GM23248 (cell line): ENCODE measurements at regions not wholly inside any gene's neighbourhood (a gene's known extent, or its start where the extent isn't known, plus 50 kb on each side); places are given as distances from the start of the nearest gene placed in this dataset.

ENCODE experiments used
- DNase-seq: peaks from one replicate; pipeline ENCODE4 v3.0.0-alpha.2; 2015
- H2AFZ ChIP-seq: fragments of 200-600 bp; sonication (generic); 2 replicates; pipeline ENCODE4 v1.6.1; 2016; ENCODE audit warnings: antibody characterized with exemption
- H3F3A ChIP-seq: fragments of 200-600 bp; sonication (generic); 2 replicates; pipeline ENCODE4 v1.6.1; 2016; ENCODE audit warnings: mild to moderate bottlenecking, antibody characterized with exemption, mixed run types; ENCODE audit not compliant: insufficient read depth
- H3K27ac ChIP-seq: fragments of 200-600 bp; sonication (generic); 2 replicates; pipeline ENCODE4 v1.5.1; 2016; ENCODE audit warnings: mild to moderate bottlenecking
- H3K27me3 ChIP-seq: fragments of 200-600 bp; sonication (generic); replicated peaks from 2 replicates; pipeline ENCODE4 v1.6.1; 2016; ENCODE audit warnings: mild to moderate bottlenecking; ENCODE audit not compliant: insufficient read depth
- H3K36me3 ChIP-seq: fragments of 200-600 bp; sonication (generic); 2 replicates; pipeline ENCODE4 v1.6.1; 2016; ENCODE audit warnings: low read depth, mild to moderate bottlenecking
- H3K4me1 ChIP-seq: fragments of 200-600 bp; sonication (generic); 2 replicates; pipeline ENCODE4 v1.6.1; 2016; ENCODE audit warnings: mild to moderate bottlenecking; ENCODE audit not compliant: insufficient read depth
- H3K4me2 ChIP-seq: fragments of 200-600 bp; sonication (generic); one replicate; pipeline ENCODE4 v1.6.1; 2016; ENCODE audit warnings: mild to moderate bottlenecking; ENCODE audit not compliant: unreplicated experiment
- H3K4me3 ChIP-seq: fragments of 200-600 bp; sonication (generic); 2 replicates; pipeline ENCODE4 v1.5.1; 2016; ENCODE audit warnings: mild to moderate bottlenecking
- H3K79me2 ChIP-seq: fragments of 200-600 bp; sonication (generic); 2 replicates; pipeline ENCODE4 v1.6.1; 2016; ENCODE audit warnings: mild to moderate bottlenecking; ENCODE audit not compliant: insufficient read depth
- H3K9ac ChIP-seq: fragments of 200-600 bp; sonication (generic); 2 replicates; pipeline ENCODE4 v1.6.1; 2016; ENCODE audit warnings: mild to moderate bottlenecking
- H3K9me2 ChIP-seq: fragments of 200-600 bp; sonication (generic); 2 replicates; pipeline ENCODE4 v1.6.1; 2016; ENCODE audit warnings: mixed run types, mild to moderate bottlenecking, moderate library complexity; ENCODE audit not compliant: insufficient read depth
- H3K9me3 ChIP-seq: fragments of 200-600 bp; sonication (generic); one replicate; pipeline ENCODE4 v1.6.1; 2017; ENCODE audit warnings: low read depth
- H4K20me1 ChIP-seq: fragments of 200-600 bp; sonication (generic); 2 replicates; pipeline ENCODE4 v1.6.0; 2016; ENCODE audit not compliant: insufficient read depth
- EZH2 ChIP-seq: fragments of 200-600 bp; sonication (generic); IDR thresholded peaks from 2 replicates; pipeline ENCODE4 v1.6.1; 2018; ENCODE audit warnings: antibody characterized with exemption, mild to moderate bottlenecking; ENCODE audit not compliant: insufficient read depth, poor library complexity, severe bottlenecking
- EZH2phosphoT487 ChIP-seq: fragments of 200-600 bp; sonication (generic); IDR thresholded peaks from 2 replicates; pipeline ENCODE4 v1.6.1; 2018; ENCODE audit warnings: antibody characterized with exemption, moderate library complexity, mild to moderate bottlenecking, low read depth; ENCODE audit not compliant: insufficient read depth
- WGBS, 2 experiments: methylation state at CpG; one replicate each; pipeline ENCODE4 v1.1.6; 2015 to 2017; ENCODE audit warnings: low lambda C conversion rate in 2 of 2, low coverage in 1 of 2; ENCODE audit errors: missing lambda C conversion rate in 2 of 2; 5-methylcytosine and 5-hydroxymethylcytosine counted together
- in situ Hi-C: fragments of 300-500 bp; cut with MboI; formaldehyde crosslinking; loops from 2 replicates; pipeline ENCODE4 v1.15.0; 2020

DNA sequence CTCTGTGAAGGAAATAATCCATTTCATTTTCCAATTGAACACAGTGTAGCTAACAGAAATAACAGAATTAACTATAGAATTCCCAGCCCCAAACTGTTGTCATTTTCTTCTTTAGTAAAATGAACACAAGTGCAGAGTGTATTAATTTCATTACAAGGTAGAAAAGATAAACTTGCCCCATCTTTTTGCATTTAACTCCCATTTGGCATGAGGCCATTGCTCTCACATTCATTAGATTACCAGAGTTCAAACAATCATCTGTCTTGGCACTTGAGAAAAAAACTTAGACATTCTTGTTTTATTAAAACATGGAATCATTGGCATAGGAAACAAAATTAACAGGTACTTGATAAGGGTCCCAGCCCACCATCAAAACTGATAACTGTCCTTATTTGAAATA, 821.5 kb upstream of the C9orf72 start:
- Histone ChIP-seq H2AFZ (no peak overlapping the region), H4K20me1 (no peaks in the 10 kb centered on the region), H3K27ac (no peak overlapping the region), H3K9ac (no peak overlapping the region), H3K4me3 (no peak overlapping the region), H3K79me2 (no peaks in the 10 kb centered on the region), H3K4me1 (no peaks in the 10 kb centered on the region), H3K4me2 (no peak overlapping the region), H3K9me3 (no peaks in the 10 kb centered on the region), H3K36me3 (no peaks in the 10 kb centered on the region), H3K9me2 (no peaks in the 10 kb centered on the region), H3F3A (no peaks in the 10 kb centered on the region), H3K27me3 (no peaks in the 10 kb centered on the region)
- DNase-seq = no peak
- in situ Hi-C loops = loop anchor here (10.0 kb wide), 1 partner anchor 60 kb away; no protein-coding TSS in a partner anchor
- TF ChIP-seq EZH2phosphoT487 (no peak), EZH2 (no peak)

DNA sequence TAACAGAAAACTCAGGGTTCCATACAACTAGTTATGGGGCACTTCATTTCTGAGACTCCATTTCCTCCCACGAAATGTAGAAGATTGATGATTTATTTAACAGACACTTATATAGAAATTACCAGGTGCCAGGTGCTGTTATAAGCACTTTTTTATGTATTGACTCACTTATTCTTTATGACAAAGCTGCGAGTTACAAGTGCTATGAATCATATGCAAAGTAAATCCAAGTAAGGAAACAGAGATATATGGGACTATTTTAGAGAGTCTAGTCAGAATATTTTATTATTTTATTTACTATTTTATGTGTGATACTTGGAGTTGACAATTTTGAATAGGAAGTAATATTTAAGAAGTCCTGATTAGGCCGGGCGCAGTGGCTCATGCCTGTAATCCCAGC, 822.8 kb upstream of the C9orf72 start:
- WGBS, 2 experiments = 26 to 30% methylated on average over 4 of the region's 4 CpGs
- no peaks in the 10 kb centered on the region for H3K27me3 ChIP-seq
- no peak overlapping the region for H2AFZ ChIP-seq
- in situ Hi-C loops = loop anchor here (10.0 kb wide), 1 partner anchor 61 kb away; no protein-coding TSS in a partner anchor
- DNase-seq = no peak
- H3K4me3 ChIP-seq = no peak overlapping the region
- no peaks in the 10 kb centered on the region for H4K20me1 ChIP-seq
- H3K9me3 ChIP-seq = no peaks in the 10 kb centered on the region
- H3K4me1 ChIP-seq = no peaks in the 10 kb centered on the region
- no peak overlapping the region for H3K4me2 ChIP-seq
- H3K36me3 ChIP-seq = no peaks in the 10 kb centered on the region
- H3K9ac ChIP-seq = no peak overlapping the region
- no peak overlapping the region for H3K27ac ChIP-seq
- no peaks in the 10 kb centered on the region for H3K79me2 ChIP-seq
- TF ChIP-seq EZH2 = no peak
- H3F3A ChIP-seq = no peaks in the 10 kb centered on the region
- no peaks in the 10 kb centered on the region for H3K9me2 ChIP-seq

DNA sequence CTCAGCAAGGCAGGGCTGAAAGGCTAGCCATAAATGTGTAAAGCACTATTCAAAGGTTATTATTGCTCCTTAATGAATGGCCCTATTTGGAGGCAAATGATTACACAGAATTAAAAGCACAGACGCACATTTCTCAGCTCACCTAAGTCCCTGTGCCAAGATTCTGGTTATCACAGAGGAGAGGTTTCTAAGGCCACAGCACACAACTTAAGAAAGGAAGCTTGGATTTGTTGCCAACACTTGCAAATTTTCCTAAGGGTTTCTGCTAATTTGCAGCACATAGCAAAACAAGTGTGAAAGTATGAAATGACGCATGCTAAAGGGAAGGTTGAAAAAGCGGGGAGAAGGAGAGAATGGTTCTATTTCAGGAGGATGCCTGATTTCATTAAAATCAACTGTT, 834.1 kb upstream of the C9orf72 start:
- Histone ChIP-seq H3K4me3 (no peak overlapping the region), H3K36me3 (no peaks in the 10 kb centered on the region), H3K79me2 (no peaks in the 10 kb centered on the region), H2AFZ (no peak overlapping the region), H3K9me3 (no peaks in the 10 kb centered on the region), H3K27me3 (no peaks in the 10 kb centered on the region), H3K9me2 (no peaks in the 10 kb centered on the region), H3K9ac (no peak overlapping the region), H3K4me2 (no peak overlapping the region), H3F3A (no peaks in the 10 kb centered on the region), H3K27ac (no peak overlapping the region), H3K4me1 (no peaks in the 10 kb centered on the region), H4K20me1 (no peaks in the 10 kb centered on the region)
- 19 to 21% methylated on average over 3 of the region's 3 CpGs for WGBS, 2 experiments
- in situ Hi-C loops = no loop called here
- no peak for DNase-seq
- TF ChIP-seq EZH2phosphoT487 (no peak), EZH2 (no peak)

DNA sequence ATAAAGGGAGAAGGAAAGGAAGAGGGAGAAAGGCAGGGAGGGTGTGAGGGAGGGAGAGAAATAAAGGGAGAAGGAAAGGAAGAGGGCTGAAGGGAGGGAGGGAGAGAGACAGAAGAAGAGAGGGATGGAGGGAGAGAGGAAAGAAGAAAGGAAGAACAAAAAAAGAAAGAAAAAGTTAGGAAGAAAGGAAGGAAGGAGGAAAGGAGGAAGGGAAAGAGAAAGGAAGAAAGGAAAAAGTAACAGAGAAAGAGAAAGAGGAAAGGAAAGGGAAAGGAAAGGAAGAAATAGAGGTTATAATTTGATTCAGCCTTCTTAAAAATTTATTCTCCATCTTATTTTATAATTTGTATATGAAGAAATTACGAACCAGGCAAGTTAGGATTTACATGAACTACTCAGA, 836.6 kb upstream of the C9orf72 start:
- Histone ChIP-seq H3F3A (no peaks in the 10 kb centered on the region), H3K36me3 (no peaks in the 10 kb centered on the region), H4K20me1 (no peaks in the 10 kb centered on the region), H3K27ac (no peak overlapping the region), H3K4me1 (no peaks in the 10 kb centered on the region), H3K4me2 (no peak overlapping the region), H3K9ac (no peak overlapping the region), H2AFZ (no peak overlapping the region), H3K4me3 (no peak overlapping the region), H3K27me3 (no peaks in the 10 kb centered on the region), H3K9me2 (no peaks in the 10 kb centered on the region), H3K79me2 (no peaks in the 10 kb centered on the region), H3K9me3 (no peaks in the 10 kb centered on the region)
- TF ChIP-seq EZH2 = no peak
- no peak for TF ChIP-seq EZH2phosphoT487
- WGBS, 2 experiments = 3 to 5% methylated on average over 1 of the region's 1 CpG
- in situ Hi-C loops = no loop called here
- no peak for DNase-seq

DNA sequence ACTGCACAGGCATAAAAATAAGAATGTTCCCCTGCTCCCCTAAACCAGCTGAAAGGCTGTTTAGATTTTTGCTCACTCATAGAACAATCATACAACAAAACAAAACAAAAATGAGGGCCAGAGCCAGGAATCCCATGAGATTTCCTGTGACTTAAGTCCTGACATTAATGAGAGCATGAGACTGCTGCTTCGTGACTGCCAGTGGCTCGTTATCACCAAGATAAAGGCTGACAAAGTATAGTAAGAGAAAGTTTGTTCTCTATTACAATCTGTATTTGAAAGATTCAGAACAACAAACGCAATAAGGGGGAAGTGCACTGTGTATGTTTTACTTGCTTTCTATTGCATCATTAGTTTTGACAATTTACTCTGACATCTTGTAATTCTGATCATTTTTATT, 837.1 kb upstream of the C9orf72 start:
- no peaks in the 10 kb centered on the region for H4K20me1 ChIP-seq
- no peaks in the 10 kb centered on the region for H3K36me3 ChIP-seq
- H3K9ac ChIP-seq = no peak overlapping the region
- no peaks in the 10 kb centered on the region for H3F3A ChIP-seq
- H3K79me2 ChIP-seq = no peaks in the 10 kb centered on the region
- no peak for DNase-seq
- H3K4me1 ChIP-seq = no peaks in the 10 kb centered on the region
- H3K27ac ChIP-seq = no peak overlapping the region
- H2AFZ ChIP-seq = no peak overlapping the region
- H3K9me3 ChIP-seq = no peaks in the 10 kb centered on the region
- H3K27me3 ChIP-seq = no peaks in the 10 kb centered on the region
- no peak for TF ChIP-seq EZH2phosphoT487
- no peak for TF ChIP-seq EZH2
- no peaks in the 10 kb centered on the region for H3K9me2 ChIP-seq
- H3K4me2 ChIP-seq = no peak overlapping the region
- in situ Hi-C loops = no loop called here
- 5 to 13% methylated on average over 3 of the region's 3 CpGs for WGBS, 2 experiments
- no peak overlapping the region for H3K4me3 ChIP-seq
